Lower leg skin (tissue), 4 donors: ENCODE measurements at regions not wholly inside any gene's neighbourhood (a gene's known extent, or its start where the extent isn't known, plus 50 kb on each side); places are given as distances from the start of the nearest gene placed in this dataset.
"Not testable (repeated sequence)": the region's sequence is repeated elsewhere in the genome, so short reads cannot be mapped to it uniquely, and the experiment has no call there.

Experiments
- DNase-seq, 2 donors: peaks; one replicate each; pipeline ENCODE4 v3.0.0-alpha.2; 2019; ENCODE audit warnings: low spot score in 2 of 2
- H3K4me3 ChIP-seq: fragments of 200-600 bp; sonication (generic); 2 replicates; pipeline ENCODE4 v1.5.1; 2017; ENCODE audit warnings: mild to moderate bottlenecking, low read depth; ENCODE audit not compliant: poor library complexity, severe bottlenecking
- CTCF ChIP-seq, 3 donors: fragments of 450-650 bp; IDR thresholded peaks; one replicate each; pipeline ENCODE4 v1.5.1; 2016; ENCODE audit warnings: antibody characterized with exemption in 3 of 3, mild to moderate bottlenecking in 3 of 3, moderate library complexity in 2 of 3
- POLR2A ChIP-seq, 2 donors: fragments of 450-650 bp; IDR thresholded peaks; one replicate each; pipeline ENCODE4 v1.6.1; 2016 to 2017; ENCODE audit warnings: antibody characterized with exemption in 2 of 2, mild to moderate bottlenecking in 1 of 2, moderate library complexity in 1 of 2
- WGBS, 2 donors: methylation state at CpG; one replicate each; pipeline ENCODE4 v1.1.5; 2018; 5-methylcytosine and 5-hydroxymethylcytosine counted together
- intact Hi-C: fragments of 100-400 bp; cut with DNase I; formaldehyde crosslinking; loops from one replicate; pipeline ENCODE4 v1.15.0; 2023; ENCODE audit warnings: low total_unique reads

- WGBS, 2 donors: 73 to 81% methylated on average over 4 of the region's 4 CpGs
- TF ChIP-seq POLR2A (IDR thresholded peaks at IDR 0.05) (no peak), CTCF (IDR thresholded peaks at IDR 0.05) (no peak)
These were observed 103.5 kb upstream of the TSC22D1 start for GRCh38 chr13:44679597-44679996.

GRCh38 chr13:44678197-44678596, 102.1 kb upstream of the TSC22D1 start:
- no peak for TF ChIP-seq CTCF (IDR thresholded peaks at IDR 0.05)
- TF ChIP-seq POLR2A (IDR thresholded peaks at IDR 0.05): no peak
- no peak overlapping the region for H3K4me3 ChIP-seq
- intact Hi-C loops: no loop called here
- WGBS, 2 donors: 92 to 95% methylated on average over 6 of the region's 6 CpGs
- DNase-seq: peak in 1 of 2 donors; percentile 31

More at GRCh38 chr13:44679597-44679996, 103.5 kb upstream of the TSC22D1 start:
- H3K4me3 ChIP-seq: no peak overlapping the region
- DNase-seq: no peak
- intact Hi-C loops: no loop called here

GRCh38 chr13:44676534-44676933, 100.4 kb upstream of the TSC22D1 start:
- H3K4me3 ChIP-seq: no peak overlapping the region
- intact Hi-C loops: no loop called here
- no peak for DNase-seq
- TF ChIP-seq CTCF (IDR thresholded peaks at IDR 0.05) (no peak), POLR2A (IDR thresholded peaks at IDR 0.05) (no peak)
- WGBS, 2 donors: 68 to 77% methylated on average over 3 of the region's 3 CpGs

- no peak for DNase-seq
- H3K4me3 ChIP-seq: no peak overlapping the region
- TF ChIP-seq POLR2A (IDR thresholded peaks at IDR 0.05): no peak
- TF ChIP-seq CTCF (IDR thresholded peaks at IDR 0.05): no peak
- intact Hi-C loops: no loop called here
- 91 to 98% methylated on average over 4 of the region's 4 CpGs for WGBS, 2 donors
These were observed 93.4 kb upstream of the TSC22D1 start for GRCh38 chr13:44669534-44669933.

- H3K4me3 ChIP-seq: no peak overlapping the region
- 41 to 50% methylated on average over 2 of the region's 2 CpGs for WGBS, 2 donors
- no peak for DNase-seq
- intact Hi-C loops: no loop called here
- TF ChIP-seq POLR2A (IDR thresholded peaks at IDR 0.05): no peak
- no peak for TF ChIP-seq CTCF (IDR thresholded peaks at IDR 0.05)
These were observed 92.6 kb upstream of the TSC22D1 start for GRCh38 chr13:44668688-44669087.

- 46 to 54% methylated on average over 3 of the region's 3 CpGs for WGBS, 2 donors
- no peak for DNase-seq
- no peak overlapping the region for H3K4me3 ChIP-seq
- TF ChIP-seq CTCF (IDR thresholded peaks at IDR 0.05) (no peak), POLR2A (IDR thresholded peaks at IDR 0.05) (no peak)
- intact Hi-C loops: no loop called here
These were observed 91.8 kb upstream of the TSC22D1 start for GRCh38 chr13:44667943-44668342.

- 91 to 99% methylated on average over 3 of the region's 3 CpGs for WGBS, 2 donors
- DNase-seq, H3K4me3 ChIP-seq, intact Hi-C loops: not testable (repeated sequence)
These were observed 90.4 kb upstream of the TSC22D1 start for GRCh38 chr13:44666538-44666937.
